H1 (cell line): ENCODE measurements at regions not wholly inside any gene's neighbourhood (a gene's known extent, or its start where the extent isn't known, plus 50 kb on each side); places are given as distances from the start of the nearest gene placed in this dataset.

Source experiments
- CTCF ChIA-PET: fragments of 300-600 bp; sonication (Branson Sonifier 250); formaldehyde crosslinking; loops from one replicate; lab custom pipeline; 2021; ENCODE audit not compliant: partially characterized antibody; lab: Charles Lee
- POLR2A ChIA-PET: fragments of 300-600 bp; sonication (Branson Sonifier 250); formaldehyde crosslinking; loops from one replicate; lab custom pipeline; 2021; ENCODE audit warnings: inconsistent platforms; ENCODE audit not compliant: partially characterized antibody; lab: Charles Lee
- DNase-seq, 2 experiments: peaks; one replicate each; pipeline versions ENCODE4 v3.0.0 to v3.0.0-alpha.2; 2010 to 2022; ENCODE audit warnings: low spot score in 2 of 2, low read depth in 1 of 2, mixed read lengths in 1 of 2
- FAIRE-seq: peaks from 2 replicates; lab custom pipeline; 2011; peaks lifted over from hg19 to GRCh38; lab: Jason Lieb, UNC
- H2AFZ ChIP-seq: 2 replicates; pipeline ENCODE4 v1.8.1; 2012; ENCODE audit warnings: low read length, inconsistent platforms
- H2AK5ac ChIP-seq: 2 replicates; pipeline ENCODE4 v1.6.1; 2013; ENCODE audit warnings: low read depth, low read length
- H2BK120ac ChIP-seq: replicated peaks from 2 replicates; pipeline ENCODE3; 2013; ENCODE audit warnings: low read depth, low read length, inconsistent platforms
- H2BK12ac ChIP-seq: 2 replicates; pipeline ENCODE4 v1.6.1; 2013; ENCODE audit warnings: low read depth, low read length
- H2BK15ac ChIP-seq: 2 replicates; pipeline ENCODE4 v1.6.1; 2013; ENCODE audit warnings: low read length
- H2BK20ac ChIP-seq: 2 replicates; pipeline ENCODE4 v1.6.1; 2013; ENCODE audit warnings: low read length
- H2BK5ac ChIP-seq: 2 replicates; pipeline ENCODE4 v1.6.1; 2013; ENCODE audit warnings: low read depth, low read length
- H3K14ac ChIP-seq: 2 replicates; pipeline ENCODE4 v1.6.1; 2013; ENCODE audit warnings: inconsistent platforms; ENCODE audit not compliant: insufficient read length
- H3K18ac ChIP-seq: 2 replicates; pipeline ENCODE4 v1.6.1; 2013; ENCODE audit warnings: low read length; ENCODE audit errors: extremely low read depth
- H3K23ac ChIP-seq: 2 replicates; pipeline ENCODE4 v1.6.1; 2013; ENCODE audit warnings: inconsistent platforms; ENCODE audit not compliant: insufficient read length
- H3K23me2 ChIP-seq: 2 replicates; pipeline ENCODE4 v1.6.1; 2013; ENCODE audit warnings: low read depth, low read length
- H3K27ac ChIP-seq: 2 replicates; pipeline ENCODE4 v1.6.1; 2011; ENCODE audit warnings: low read depth, low read length, inconsistent platforms
- H3K27me3 ChIP-seq, 4 experiments: replicated peaks in 1 of 4; 1 replicate in 1 of 4; 2 replicates in 3 of 4; pipeline versions ENCODE4 v1.6.1 to v1.8.1; 2011 to 2013; ENCODE audit warnings: low read length in 3 of 4, mild to moderate bottlenecking in 3 of 4, inconsistent platforms in 2 of 4, mixed read lengths in 2 of 4, moderate library complexity in 1 of 4; ENCODE audit not compliant: control insufficient read depth in 3 of 4, insufficient read depth in 3 of 4; ENCODE audit errors: extremely low read depth in 1 of 4
- H3K36me3 ChIP-seq, 4 experiments: 2 replicates each; pipeline versions ENCODE4 v1.6.1 to v1.8.1; 2011 to 2013; ENCODE audit warnings: mild to moderate bottlenecking in 4 of 4, low read length in 3 of 4, moderate library complexity in 2 of 4, control low read depth in 1 of 4, inconsistent platforms in 1 of 4; ENCODE audit not compliant: insufficient read depth in 4 of 4, control insufficient read depth in 2 of 4
- H3K4ac ChIP-seq: replicated peaks from 2 replicates; pipeline ENCODE3; 2013; ENCODE audit warnings: low read length, low read depth, mixed read lengths, inconsistent platforms; ENCODE audit not compliant: insufficient read length
- H3K4me1 ChIP-seq, 4 experiments: replicated peaks in 1 of 4; 1 replicate in 1 of 4; 2 replicates in 3 of 4; pipeline versions ENCODE4 v1.6.1 to v1.8.1; 2011 to 2013; ENCODE audit warnings: low read length in 3 of 4, inconsistent platforms in 2 of 4, mixed read lengths in 1 of 4; ENCODE audit not compliant: insufficient read depth in 4 of 4, control insufficient read depth in 3 of 4
- H3K4me2 ChIP-seq, 2 experiments: 2 replicates each; pipeline versions ENCODE4 v1.6.1 to v1.8.1; 2011 to 2013; ENCODE audit warnings: low read depth in 2 of 2, low read length in 2 of 2, control low read depth in 1 of 2, inconsistent platforms in 1 of 2, mild to moderate bottlenecking in 1 of 2; ENCODE audit not compliant: insufficient read depth in 1 of 2
- H3K4me3 ChIP-seq, 4 experiments: fragments of 200-600, 300-600 bp in 1 of 4; sonication (generic), shearing (Covaris generic), sonication (Bioruptor Twin) in 1 of 4; 2 replicates each; pipeline versions ENCODE4 v1.5.1 to v1.8.1; 2011 to 2016; ENCODE audit warnings: low read length in 4 of 4, low read depth in 3 of 4, control low read depth in 2 of 4, inconsistent platforms in 2 of 4, mild to moderate bottlenecking in 2 of 4, mixed read lengths in 1 of 4, moderate library complexity in 1 of 4; ENCODE audit not compliant: insufficient read depth in 2 of 4; ENCODE audit errors: extremely low read depth in 1 of 4
- H3K56ac ChIP-seq: replicated peaks from 2 replicates; pipeline ENCODE3; 2013; ENCODE audit warnings: low read depth, mild to moderate bottlenecking, mixed read lengths, low read length, inconsistent platforms; ENCODE audit not compliant: insufficient read length
- H3K79me1 ChIP-seq: 2 replicates; pipeline ENCODE4 v1.6.1; 2013; ENCODE audit warnings: low read depth, low read length, control low read depth
- H3K79me2 ChIP-seq, 2 experiments: 2 replicates each; pipeline versions ENCODE4 v1.6.1 to v1.8.1; 2012 to 2013; ENCODE audit warnings: low read length in 2 of 2, mild to moderate bottlenecking in 2 of 2, inconsistent platforms in 1 of 2; ENCODE audit not compliant: insufficient read depth in 2 of 2, control insufficient read depth in 1 of 2
- H3K9ac ChIP-seq, 4 experiments: replicated peaks in 1 of 4; 1 replicate in 1 of 4; 2 replicates in 3 of 4; pipeline versions ENCODE4 v1.6.1 to v1.8.1; 2011 to 2013; ENCODE audit warnings: low read depth in 3 of 4, low read length in 3 of 4, control low read depth in 2 of 4, mild to moderate bottlenecking in 2 of 4, moderate library complexity in 2 of 4, inconsistent platforms in 1 of 4; ENCODE audit errors: extremely low read depth in 1 of 4
- H3K9me3 ChIP-seq, 2 experiments: 2 replicates each; pipeline versions ENCODE4 v1.6.1 to v1.8.1; 2012 to 2013; ENCODE audit warnings: mild to moderate bottlenecking in 2 of 2, moderate library complexity in 2 of 2, control low read depth in 1 of 2, inconsistent platforms in 1 of 2, low read depth in 1 of 2, low read length in 1 of 2, mixed read lengths in 1 of 2; ENCODE audit not compliant: insufficient read depth in 2 of 2
- H4K20me1 ChIP-seq, 2 experiments: replicated peaks in 1 of 2; 2 replicates each; pipeline versions ENCODE3 to v1.8.1; 2011 to 2013; ENCODE audit warnings: inconsistent platforms in 2 of 2, low read length in 2 of 2, mild to moderate bottlenecking in 1 of 2; ENCODE audit not compliant: insufficient read depth in 2 of 2, control insufficient read depth in 1 of 2
- H4K5ac ChIP-seq: 2 replicates; pipeline ENCODE4 v1.6.1; 2013; ENCODE audit warnings: low read length, low read depth, mixed read lengths, inconsistent platforms; ENCODE audit not compliant: insufficient read length
- H4K8ac ChIP-seq: 2 replicates; pipeline ENCODE4 v1.8.0; 2013; ENCODE audit warnings: mild to moderate bottlenecking, moderate library complexity, low read length, inconsistent platforms; ENCODE audit not compliant: insufficient read depth; ENCODE audit errors: extremely low read depth
- H4K91ac ChIP-seq: replicated peaks from 2 replicates; pipeline ENCODE3; 2013; ENCODE audit warnings: low read length, mixed read lengths, inconsistent platforms; ENCODE audit not compliant: insufficient read length
- ATF2 ChIP-seq: IDR thresholded peaks from 2 replicates; pipeline ENCODE4 v1.6.1; 2012; ENCODE audit warnings: low read length, inconsistent platforms
- E2F6 ChIP-seq: IDR thresholded peaks from 2 replicates; pipeline ENCODE4 v1.6.1; 2012; ENCODE audit warnings: inconsistent platforms
- FOSL1 ChIP-seq: IDR thresholded peaks from 2 replicates; pipeline ENCODE4 v1.6.1; 2011; ENCODE audit warnings: mild to moderate bottlenecking, low read depth, low read length, moderate library complexity; ENCODE audit not compliant: insufficient read depth
- JUND ChIP-seq: IDR thresholded peaks from 2 replicates; pipeline ENCODE4 v1.6.1; 2011; ENCODE audit warnings: mild to moderate bottlenecking, improper control_type of control experiment, low read length
- KDM1A ChIP-seq: fragments of 200-600, 300-600 bp; sonication (generic); IDR thresholded peaks from 2 replicates; pipeline ENCODE4 v1.7.1; 2016; ENCODE audit warnings: mild to moderate bottlenecking, low read length, borderline replicate concordance
- POLR2AphosphoS5 ChIP-seq: IDR thresholded peaks from 2 replicates; pipeline ENCODE4 v1.6.1; 2011; ENCODE audit warnings: low read depth, low read length
- RBBP5 ChIP-seq: IDR thresholded peaks from 2 replicates; pipeline ENCODE4 v1.7.1; 2012; ENCODE audit warnings: low read depth, mild to moderate bottlenecking, inconsistent platforms, low read length, moderate library complexity, borderline replicate concordance
- RXRA ChIP-seq: IDR thresholded peaks from 2 replicates; pipeline ENCODE4 v1.6.1; 2011; ENCODE audit warnings: low read depth, mild to moderate bottlenecking, low read length, moderate library complexity; ENCODE audit not compliant: insufficient read depth
- SIN3A ChIP-seq, 2 experiments: IDR thresholded peaks in 1 of 2; conservative IDR thresholded peaks in 1 of 2; 2 replicates each; pipeline ENCODE4 v1.6.1; 2011 to 2012; ENCODE audit warnings: low read length in 2 of 2, improper control_type of control experiment in 1 of 2, low read depth in 1 of 2, mild to moderate bottlenecking in 1 of 2
- SP4 ChIP-seq: IDR thresholded peaks from 2 replicates; pipeline ENCODE4 v1.6.1; 2012; ENCODE audit warnings: low read length, inconsistent platforms
- WGBS, 2 experiments: shearing (Covaris generic) in 1 of 2; methylation state at CpG; one replicate each; pipeline versions ENCODE4 v1.1.6 to v1.1.7; 2013 to 2015; ENCODE audit warnings: low lambda C conversion rate in 2 of 2, mixed read lengths in 2 of 2, inconsistent platforms in 1 of 2, low coverage in 1 of 2, missing lambda C conversion rate in 1 of 2; ENCODE audit not compliant: insufficient replicate concordance in 2 of 2, insufficient coverage in 1 of 2, insufficient read length in 1 of 2; ENCODE audit errors: extremely low coverage in 1 of 2, missing lambda C conversion rate in 1 of 2; 5-methylcytosine and 5-hydroxymethylcytosine counted together

GRCh38 chr4:97493815-97494518 lies 649.3 kb downstream of the STPG2 start:
- peak overlapping the region; percentile 55 for H4K91ac ChIP-seq
- ChIA-PET CTCF (interaction anchor here (0.6 to 0.7 kb wide), 2 partner anchors 184 to 193 kb away, joined by 3 to 4 read pairs; no protein-coding TSS in a partner anchor), POLR2A (no interaction called here)
- no peak for DNase-seq
- no peaks in the 10 kb centered on the region for H3K79me1 ChIP-seq
- no peaks in the 10 kb centered on the region for H3K23me2 ChIP-seq
- no peaks in the 10 kb centered on the region for H3K36me3 ChIP-seq
- no peak overlapping the region for H2BK120ac ChIP-seq
- H3K4me3 ChIP-seq: peak overlapping the region in 1 of 4 experiments; percentile 5; a peak in 1 of 8 replicates
- H3K79me2 ChIP-seq: no peaks in the 10 kb centered on the region
- H2BK15ac ChIP-seq: no peak overlapping the region
- peak overlapping the region in 1 of 2 experiments; percentile 37; a peak in 1 of 4 replicates for H3K4me2 ChIP-seq
- FAIRE-seq: no peak
- no peak overlapping the region for H3K56ac ChIP-seq
- H3K9ac ChIP-seq: no peak overlapping the region
- H2AFZ ChIP-seq: no peak overlapping the region
- H3K14ac ChIP-seq: no peak overlapping the region
- no peak overlapping the region for H3K18ac ChIP-seq
- no peak overlapping the region for H3K23ac ChIP-seq
- no peak overlapping the region for H2BK12ac ChIP-seq
- WGBS, 2 experiments: 13% methylated on average over 1 of the region's 1 CpG; no CpG with 5 or more reads in 1 of the 2 experiments
- no peak overlapping the region for H3K4ac ChIP-seq
- H4K20me1 ChIP-seq: no peaks in the 10 kb centered on the region
- no peaks in the 10 kb centered on the region for H3K9me3 ChIP-seq
- H3K27me3 ChIP-seq: peaks cover 0 to 1% (median 0%) of the 10 kb centered on the region in 4 experiments; a peak in 1 of 7 replicates
- H4K8ac ChIP-seq: no peak overlapping the region
- H2BK20ac ChIP-seq: peak overlapping the region; percentile 11; the same call in 1 of the 2 replicates
- peak overlapping the region; percentile 66 for H4K5ac ChIP-seq
- no peak overlapping the region for H2AK5ac ChIP-seq
- H3K27ac ChIP-seq: no peak overlapping the region
- H2BK5ac ChIP-seq: no peak overlapping the region
- H3K4me1 ChIP-seq: peaks cover 0 to 7% (median 3%) of the 10 kb centered on the region in 4 experiments; a peak in 3 of 7 replicates
- TF ChIP-seq SP4 (no peak), ATF2 (no peak), SIN3A (conservative IDR thresholded peaks at IDR 0.05 in 1 of 2, IDR thresholded peaks at IDR 0.05 in 1 of 2; ENCODE audit: low read depth in 1 of 2, low read length in 2 of 2) (no peak), RXRA (no peak), JUND (no peak), FOSL1 (no peak), RBBP5 (no peak), E2F6 (no peak), KDM1A (no peak), POLR2AphosphoS5 (no peak)
